Neuronal stem cell (in vitro differentiated cells): ENCODE measurements at regions not wholly inside any gene's neighbourhood (a gene's known extent, or its start where the extent isn't known, plus 50 kb on each side); places are given as distances from the start of the nearest gene placed in this dataset.
"Not testable (repeated sequence)": the region's sequence is repeated elsewhere in the genome, so short reads cannot be mapped to it uniquely, and the experiment has no call there.

ENCODE experiments used
- DNase-seq: peaks from one replicate; pipeline ENCODE4 v3.0.0-alpha.2; 2013; ENCODE audit warnings: low spot score
- H2AFZ ChIP-seq: one replicate; pipeline ENCODE4 v1.6.1; 2013; ENCODE audit warnings: mild to moderate bottlenecking, low read length, inconsistent platforms
- H2AK5ac ChIP-seq: 2 replicates; pipeline ENCODE4 v1.6.1; 2013; ENCODE audit warnings: low read depth, mild to moderate bottlenecking, inconsistent platforms, low read length, moderate library complexity, mixed read lengths
- H2BK120ac ChIP-seq: 2 replicates; pipeline ENCODE4 v1.6.1; 2013; ENCODE audit warnings: low read depth, mild to moderate bottlenecking, inconsistent platforms, low read length, moderate library complexity, mixed read lengths
- H2BK12ac ChIP-seq: one replicate; pipeline ENCODE4 v1.6.1; 2013; ENCODE audit warnings: low read length, inconsistent platforms
- H2BK15ac ChIP-seq: 2 replicates; pipeline ENCODE4 v1.6.1; 2013; ENCODE audit warnings: mild to moderate bottlenecking, low read length, inconsistent platforms, mixed read lengths
- H2BK5ac ChIP-seq: one replicate; pipeline ENCODE4 v1.6.1; 2013; ENCODE audit warnings: inconsistent platforms, mild to moderate bottlenecking, low read length, moderate library complexity
- H3K14ac ChIP-seq: one replicate; pipeline ENCODE4 v1.6.1; 2013; ENCODE audit warnings: low read length, inconsistent platforms
- H3K18ac ChIP-seq: 2 replicates; pipeline ENCODE4 v1.6.1; 2013; ENCODE audit warnings: low read length, inconsistent platforms
- H3K23ac ChIP-seq: 2 replicates; pipeline ENCODE4 v1.6.1; 2013; ENCODE audit warnings: low read depth, mild to moderate bottlenecking, mixed read lengths, low read length, inconsistent platforms; ENCODE audit not compliant: poor library complexity
- H3K27ac ChIP-seq: replicated peaks from 3 replicates; pipeline ENCODE4 v1.5.1; 2013; ENCODE audit warnings: low read length, inconsistent platforms
- H3K27me3 ChIP-seq, 3 experiments: 2 replicates each; pipeline ENCODE4 v1.6.1; 2013; ENCODE audit warnings: low read length in 3 of 3, mild to moderate bottlenecking in 2 of 3, inconsistent platforms in 1 of 3, low read depth in 1 of 3, mixed read lengths in 1 of 3, moderate library complexity in 1 of 3; ENCODE audit not compliant: control insufficient read depth in 3 of 3, insufficient read depth in 3 of 3
- H3K36me3 ChIP-seq, 2 donors: replicated peaks in 1 of 2; 2 replicates each; pipeline ENCODE4 v1.6.1; 2013; ENCODE audit warnings: low read length in 2 of 2; ENCODE audit not compliant: control insufficient read depth in 2 of 2, insufficient read depth in 2 of 2
- H3K4ac ChIP-seq: 2 replicates; pipeline ENCODE4 v1.6.1; 2013; ENCODE audit warnings: inconsistent platforms, mild to moderate bottlenecking, low read length, moderate library complexity
- H3K4me1 ChIP-seq, 2 donors: 1 replicate in 1 of 2; 2 replicates in 1 of 2; pipeline ENCODE4 v1.6.1; 2013; ENCODE audit warnings: low read length in 2 of 2, low read depth in 1 of 2; ENCODE audit not compliant: control insufficient read depth in 2 of 2, insufficient read depth in 1 of 2
- H3K4me2 ChIP-seq: one replicate; pipeline ENCODE4 v1.6.1; 2013; ENCODE audit warnings: mild to moderate bottlenecking, low read length, inconsistent platforms; ENCODE audit not compliant: insufficient read depth, poor library complexity, severe bottlenecking
- H3K4me3 ChIP-seq, 2 donors: 2 replicates each; pipeline ENCODE4 v1.5.1; 2013; ENCODE audit warnings: low read length in 2 of 2, mild to moderate bottlenecking in 2 of 2, inconsistent platforms in 1 of 2, moderate library complexity in 1 of 2
- H3K79me1 ChIP-seq: one replicate; pipeline ENCODE4 v1.6.1; 2013; ENCODE audit warnings: low read depth, mild to moderate bottlenecking, inconsistent platforms, low read length, moderate library complexity
- H3K9ac ChIP-seq: one replicate; pipeline ENCODE4 v1.6.1; 2013; ENCODE audit warnings: mild to moderate bottlenecking, low read depth, low read length, inconsistent platforms; ENCODE audit not compliant: poor library complexity
- H3K9me3 ChIP-seq, 2 donors: replicated peaks in 1 of 2; 2 replicates each; pipeline versions ENCODE3 to v1.6.1; 2013; ENCODE audit warnings: low read length in 2 of 2, mild to moderate bottlenecking in 2 of 2, inconsistent platforms in 1 of 2, low read depth in 1 of 2, mixed read lengths in 1 of 2, moderate library complexity in 1 of 2; ENCODE audit not compliant: control insufficient read depth in 2 of 2, insufficient read depth in 1 of 2
- H4K8ac ChIP-seq: one replicate; pipeline ENCODE4 v1.6.1; 2013; ENCODE audit warnings: low read depth, mild to moderate bottlenecking, inconsistent platforms, low read length, moderate library complexity
- H4K91ac ChIP-seq: one replicate; pipeline ENCODE4 v1.6.1; 2013; ENCODE audit warnings: low read length, low read depth, mild to moderate bottlenecking, inconsistent platforms; ENCODE audit not compliant: poor library complexity
- WGBS, 2 donors: extraction: QIAGEN DNeasy Blood & Tissue Kit; methylation state at CpG; one replicate each; pipeline ENCODE4 v1.1.7; 2013; ENCODE audit warnings: missing lambda C conversion rate in 2 of 2, mixed read lengths in 1 of 2; ENCODE audit not compliant: insufficient read length in 2 of 2, insufficient replicate concordance in 1 of 2; ENCODE audit errors: extremely low coverage in 2 of 2; 5-methylcytosine and 5-hydroxymethylcytosine counted together

- not testable (repeated sequence) for H3K4me3 ChIP-seq, H2BK120ac ChIP-seq, H3K23ac ChIP-seq, H3K79me1 ChIP-seq, H3K18ac ChIP-seq, H2BK5ac ChIP-seq, H3K4me2 ChIP-seq, H3K4ac ChIP-seq, H3K9ac ChIP-seq, H2AFZ ChIP-seq, H3K27me3 ChIP-seq, H3K27ac ChIP-seq, H3K14ac ChIP-seq, H3K4me1 ChIP-seq, H2AK5ac ChIP-seq, DNase-seq, H3K9me3 ChIP-seq, H4K8ac ChIP-seq, H4K91ac ChIP-seq, H2BK12ac ChIP-seq, H3K36me3 ChIP-seq, H2BK15ac ChIP-seq
- no CpG with 5 or more reads among the region's 8 CpGs for WGBS, 2 donors
Observed at GRCh38 chr15:20100604-20101270, 440.9 kb downstream of the GOLGA6L6 start.

GRCh38 chr15:20095699-20096303 lies 445.8 kb downstream of the GOLGA6L6 start:
- H3K27ac ChIP-seq, H3K27me3 ChIP-seq, H3K36me3 ChIP-seq, H3K4ac ChIP-seq, H3K4me1 ChIP-seq, H3K4me3 ChIP-seq, H4K91ac ChIP-seq, H3K18ac ChIP-seq, H3K14ac ChIP-seq, H4K8ac ChIP-seq, H3K79me1 ChIP-seq, H2BK5ac ChIP-seq, H3K9ac ChIP-seq, H2AK5ac ChIP-seq, H3K9me3 ChIP-seq, H2AFZ ChIP-seq, H2BK120ac ChIP-seq, DNase-seq, H2BK12ac ChIP-seq, H3K23ac ChIP-seq, H3K4me2 ChIP-seq, H2BK15ac ChIP-seq: not testable (repeated sequence)
- no CpG with 5 or more reads among the region's 6 CpGs for WGBS, 2 donors

- H2BK12ac ChIP-seq, H3K18ac ChIP-seq, H3K79me1 ChIP-seq, DNase-seq, H2BK120ac ChIP-seq, H3K4me1 ChIP-seq, H3K9ac ChIP-seq, H4K91ac ChIP-seq, H3K27me3 ChIP-seq, H3K36me3 ChIP-seq, H2BK5ac ChIP-seq, H2BK15ac ChIP-seq, H3K4ac ChIP-seq, H3K4me2 ChIP-seq, H3K27ac ChIP-seq, H4K8ac ChIP-seq, H2AK5ac ChIP-seq, H3K9me3 ChIP-seq, H2AFZ ChIP-seq, H3K14ac ChIP-seq, H3K23ac ChIP-seq, H3K4me3 ChIP-seq: not testable (repeated sequence)
- WGBS, 2 donors: no CpG with 5 or more reads among the region's 4 CpGs
Observed at GRCh38 chr15:20089541-20089940, 452.1 kb downstream of the GOLGA6L6 start.

- no CpG with 5 or more reads among the region's 6 CpGs for WGBS, 2 donors
- H3K4ac ChIP-seq, H3K9ac ChIP-seq, H4K91ac ChIP-seq, H3K23ac ChIP-seq, H3K27me3 ChIP-seq, H2AK5ac ChIP-seq, H3K4me3 ChIP-seq, DNase-seq, H3K4me2 ChIP-seq, H3K4me1 ChIP-seq, H3K27ac ChIP-seq, H3K9me3 ChIP-seq, H3K36me3 ChIP-seq, H2AFZ ChIP-seq, H2BK12ac ChIP-seq, H2BK15ac ChIP-seq, H3K79me1 ChIP-seq, H2BK5ac ChIP-seq, H4K8ac ChIP-seq, H3K14ac ChIP-seq, H2BK120ac ChIP-seq, H3K18ac ChIP-seq: not testable (repeated sequence)
Observed at GRCh38 chr15:20084026-20084425, 457.6 kb downstream of the GOLGA6L6 start.
